IMR-90 (cell line): ENCODE measurements at regions not wholly inside any gene's neighbourhood (a gene's known extent, or its start where the extent isn't known, plus 50 kb on each side); places are given as distances from the start of the nearest gene placed in this dataset.

ENCODE experiments used
- ATAC-seq: fragments of 200-7000 bp; cut with Tn5 transposase; 2 replicates; pipeline ENCODE4 v1.9.1; 2020; ENCODE audit warnings: low read depth, mild to moderate bottlenecking, moderate library complexity
- BruUV-seq: library from RNA; stranded (reverse); fragments of 400-500 nt; replicated peaks from 2 replicates; lab custom pipeline; 2021; lab: Mats Ljungman, UMichigan
- CTCF ChIA-PET: fragments of 300-600 bp; formaldehyde crosslinking; extraction: SDS; loops from one replicate; lab custom pipeline; 2021; ENCODE audit warnings: antibody characterized with exemption; lab: Yijun Ruan, JAX
- POLR2A ChIA-PET: fragments of 300-600 bp; sonication (Branson Sonifier 250); formaldehyde crosslinking; loops from one replicate; lab custom pipeline; 2022; ENCODE audit warnings: antibody characterized with exemption; ENCODE audit not compliant: unreplicated experiment; lab: Charles Lee
- DNase-seq: peaks from one replicate; pipeline ENCODE4 v3.0.0; 2013
- H2AFZ ChIP-seq: replicated peaks from 2 replicates; pipeline ENCODE3; 2013; ENCODE audit warnings: low read length, mild to moderate bottlenecking; ENCODE audit not compliant: poor library complexity
- H2AK5ac ChIP-seq: 2 replicates; pipeline ENCODE4 v1.6.1; 2013; ENCODE audit warnings: low read depth, low read length, inconsistent platforms
- H2AK9ac ChIP-seq: replicated peaks from 2 replicates; pipeline ENCODE3; 2013; ENCODE audit warnings: mild to moderate bottlenecking, low read depth, low read length, moderate library complexity; ENCODE audit not compliant: poor library complexity
- H2BK120ac ChIP-seq: 2 replicates; pipeline ENCODE4 v1.6.1; 2013; ENCODE audit warnings: low read depth, low read length, inconsistent platforms
- H2BK15ac ChIP-seq: 3 replicates; pipeline ENCODE4 v1.6.1; 2013; ENCODE audit warnings: low read depth, low read length, inconsistent platforms
- H2BK20ac ChIP-seq: 2 replicates; pipeline ENCODE4 v1.6.1; 2013; ENCODE audit warnings: low read depth, mild to moderate bottlenecking, inconsistent platforms, low read length, moderate library complexity
- H2BK5ac ChIP-seq: 2 replicates; pipeline ENCODE4 v1.6.1; 2013; ENCODE audit warnings: mild to moderate bottlenecking, low read depth, low read length, inconsistent platforms; ENCODE audit not compliant: poor library complexity, severe bottlenecking
- H3K14ac ChIP-seq: replicated peaks from 2 replicates; pipeline ENCODE4 v1.6.1; 2013; ENCODE audit warnings: low read depth, low read length, inconsistent platforms
- H3K18ac ChIP-seq: 2 replicates; pipeline ENCODE4 v1.6.1; 2013; ENCODE audit warnings: low read depth, low read length, control low read depth
- H3K23ac ChIP-seq: 2 replicates; pipeline ENCODE4 v1.6.1; 2013; ENCODE audit warnings: low read depth, low read length, inconsistent platforms
- H3K27ac ChIP-seq: 2 replicates; pipeline ENCODE4 v1.5.1; 2013; ENCODE audit warnings: mild to moderate bottlenecking, control low read depth, low read length; ENCODE audit not compliant: insufficient read depth
- H3K27me3 ChIP-seq: 2 replicates; pipeline ENCODE4 v1.6.1; 2013; ENCODE audit warnings: low read length; ENCODE audit not compliant: control insufficient read depth, insufficient read depth
- H3K36me3 ChIP-seq: 2 replicates; pipeline ENCODE4 v1.6.1; 2013; ENCODE audit warnings: low read length, mixed read lengths; ENCODE audit not compliant: control insufficient read depth, insufficient read depth
- H3K4ac ChIP-seq: 2 replicates; pipeline ENCODE4 v1.6.1; 2013; ENCODE audit warnings: low read depth, low read length, inconsistent platforms
- H3K4me1 ChIP-seq: 2 replicates; pipeline ENCODE4 v1.6.1; 2013; ENCODE audit warnings: low read length, mixed read lengths; ENCODE audit not compliant: control insufficient read depth, insufficient read depth
- H3K4me2 ChIP-seq: 2 replicates; pipeline ENCODE4 v1.6.1; 2013; ENCODE audit warnings: low read depth, mild to moderate bottlenecking, control low read depth, low read length, moderate library complexity
- H3K4me3 ChIP-seq: 2 replicates; pipeline ENCODE4 v1.5.1; 2013; ENCODE audit warnings: low read depth, mild to moderate bottlenecking, control low read depth, low read length, moderate library complexity; ENCODE audit not compliant: insufficient read depth
- H3K56ac ChIP-seq: 2 replicates; pipeline ENCODE4 v1.6.1; 2013; ENCODE audit warnings: low read length, inconsistent platforms; ENCODE audit not compliant: insufficient read depth; ENCODE audit errors: extremely low read depth
- H3K79me1 ChIP-seq, 2 experiments: 2 replicates each; pipeline ENCODE4 v1.6.1; 2013; ENCODE audit warnings: low read length in 2 of 2, inconsistent platforms in 1 of 2, low read depth in 1 of 2
- H3K9ac ChIP-seq: 2 replicates; pipeline ENCODE4 v1.6.1; 2013; ENCODE audit warnings: low read depth, low read length, control low read depth
- H3K9me1 ChIP-seq: 2 replicates; pipeline ENCODE4 v1.6.1; 2013; ENCODE audit warnings: low read length, inconsistent platforms; ENCODE audit not compliant: insufficient read depth
- H3K9me3 ChIP-seq: 2 replicates; pipeline ENCODE4 v1.6.1; 2013; ENCODE audit warnings: low read length; ENCODE audit not compliant: control insufficient read depth, insufficient read depth
- H4K20me1 ChIP-seq: 2 replicates; pipeline ENCODE4 v1.6.1; 2013; ENCODE audit warnings: low read length, inconsistent platforms; ENCODE audit not compliant: insufficient read depth
- H4K5ac ChIP-seq: 2 replicates; pipeline ENCODE4 v1.6.1; 2013; ENCODE audit warnings: mild to moderate bottlenecking, low read depth, low read length, control low read depth
- H4K8ac ChIP-seq, 2 experiments: 2 replicates each; pipeline ENCODE4 v1.6.1; 2013; ENCODE audit warnings: low read depth in 2 of 2, low read length in 2 of 2, control low read depth in 1 of 2, inconsistent platforms in 1 of 2
- H4K91ac ChIP-seq: 2 replicates; pipeline ENCODE4 v1.6.1; 2013; ENCODE audit warnings: low read depth, low read length, inconsistent platforms; ENCODE audit not compliant: insufficient read depth
- BHLHE40 ChIP-seq: fragments of 150-350 bp; IDR thresholded peaks from 2 replicates; pipeline ENCODE4 v1.6.1; 2016; ENCODE audit warnings: mild to moderate bottlenecking, low read depth, low read length
- CEBPB ChIP-seq: IDR thresholded peaks from 2 replicates; pipeline ENCODE4 v1.6.1; 2012; ENCODE audit warnings: low read depth, low read length, improper control_type of control experiment
- CHD1 ChIP-seq: IDR thresholded peaks from 2 replicates; pipeline ENCODE4 v1.6.1; 2012; ENCODE audit warnings: low read depth, low read length, improper control_type of control experiment
- FOS ChIP-seq: fragments of 150-350 bp; IDR thresholded peaks from 2 replicates; pipeline ENCODE4 v1.6.1; 2016; ENCODE audit warnings: low read depth, low read length
- MAZ ChIP-seq: IDR thresholded peaks from 2 replicates; pipeline ENCODE4 v1.6.1; 2012; ENCODE audit warnings: low read depth, mild to moderate bottlenecking, low read length, improper control_type of control experiment, moderate library complexity, borderline replicate concordance
- NFE2L2 ChIP-seq: fragments of 150-350 bp; IDR thresholded peaks from 2 replicates; pipeline ENCODE4 v1.6.1; 2016; ENCODE audit warnings: low read depth, mild to moderate bottlenecking, low read length
- RAD21 ChIP-seq: IDR thresholded peaks from 2 replicates; pipeline ENCODE4 v1.6.1; 2012; ENCODE audit warnings: low read length, improper control_type of control experiment
- RCOR1 ChIP-seq: IDR thresholded peaks from 2 replicates; pipeline ENCODE4 v1.6.1; 2012; ENCODE audit warnings: mild to moderate bottlenecking, low read length, improper control_type of control experiment; ENCODE audit not compliant: insufficient replicate concordance
- RFX5 ChIP-seq: IDR thresholded peaks from 2 replicates; pipeline ENCODE4 v1.8.0; 2012; ENCODE audit warnings: low read depth, mild to moderate bottlenecking, low read length, moderate library complexity
- SMC3 ChIP-seq: fragments of 150-350 bp; IDR thresholded peaks from 2 replicates; pipeline ENCODE4 v1.6.1; 2016; ENCODE audit warnings: low read depth, mild to moderate bottlenecking, antibody characterized with exemption, low read length, moderate library complexity
- WGBS, 2 experiments: methylation state at CpG; one replicate each; pipeline versions ENCODE4 v1.1.5 to v1.1.7; 2013; ENCODE audit warnings: missing lambda C conversion rate in 2 of 2; ENCODE audit not compliant: insufficient read length in 1 of 2; ENCODE audit errors: extremely low coverage in 2 of 2; 5-methylcytosine and 5-hydroxymethylcytosine counted together
- dilution Hi-C: fragments of 300-500 bp; cut with HindIII; formaldehyde crosslinking; loops from one replicate; pipeline ENCODE4 v1.14.3; 2018; ENCODE audit warnings: low sequenced_read_pairs; ENCODE audit not compliant: unreplicated experiment
- in situ Hi-C: fragments of 300-500 bp; cut with MboI; formaldehyde crosslinking; loops from 3 replicates; pipeline ENCODE4 v1.14.3; 2019; ENCODE audit warnings: low sequenced_read_pairs, inconsistent platforms, mixed read lengths
- intact Hi-C: fragments of 100-400 bp; cut with micrococcal nuclease; formaldehyde crosslinking; loops from 2 replicates; pipeline ENCODE4 v1.10.0; 2022
- TF ChIP-seq, protein P1 (sequence below): fragments of 150-350 bp; IDR thresholded peaks from 2 replicates; pipeline ENCODE4 v1.6.1; 2016; ENCODE audit warnings: low read depth, mild to moderate bottlenecking, low read length, moderate library complexity, borderline replicate concordance
- TF ChIP-seq, protein P2 (sequence below): fragments of 150-350 bp; IDR thresholded peaks from 2 replicates; pipeline ENCODE4 v1.6.1; 2017; ENCODE audit warnings: mild to moderate bottlenecking, antibody characterized with exemption, low read length, low read depth
- TF ChIP-seq, protein P3 (sequence below): conservative IDR thresholded peaks from 2 replicates; pipeline ENCODE4 v1.5.1; 2012; ENCODE audit warnings: mild to moderate bottlenecking, low read depth, low read length, improper control_type of control experiment

DNA sequence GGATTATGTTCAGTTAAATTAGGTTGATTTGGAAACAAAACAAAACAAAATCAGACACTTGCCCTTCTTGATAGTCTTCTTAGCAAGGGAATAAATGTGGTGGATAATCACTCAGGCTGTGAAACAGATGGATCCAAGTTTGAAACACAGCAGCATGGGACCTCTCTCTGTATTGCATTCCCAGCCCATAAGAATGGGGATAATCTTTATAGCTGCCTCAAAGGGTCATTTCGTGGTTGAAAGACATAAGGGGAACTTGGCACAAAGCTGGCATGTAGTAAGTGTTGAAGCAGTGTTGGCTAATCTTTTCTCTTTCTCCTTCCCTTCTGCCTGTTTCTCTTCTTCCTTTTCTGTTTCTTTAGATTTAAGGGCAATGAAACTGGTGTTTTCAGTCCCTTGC is 333.9 kb upstream of the TLE4 start:
- H4K8ac ChIP-seq = no peak overlapping the region
- no peaks in the 10 kb centered on the region for H3K4me1 ChIP-seq
- H3K23ac ChIP-seq = no peak overlapping the region
- H3K4me3 ChIP-seq = no peak overlapping the region
- ATAC-seq (no peak), DNase-seq (peak; percentile 13)
- H3K27ac ChIP-seq = no peak overlapping the region
- no peak overlapping the region for H3K4me2 ChIP-seq
- H3K18ac ChIP-seq = no peak overlapping the region
- in situ Hi-C loops (no loop called here), intact Hi-C loops (no loop called here), dilution Hi-C loops (no loop called here)
- no peak overlapping the region for H3K14ac ChIP-seq
- BruUV-seq = no TSS peak
- no peaks in the 10 kb centered on the region for H3K36me3 ChIP-seq
- H2AK9ac ChIP-seq = no peak overlapping the region
- H2BK15ac ChIP-seq = no peak overlapping the region
- TF ChIP-seq, protein P1, sequence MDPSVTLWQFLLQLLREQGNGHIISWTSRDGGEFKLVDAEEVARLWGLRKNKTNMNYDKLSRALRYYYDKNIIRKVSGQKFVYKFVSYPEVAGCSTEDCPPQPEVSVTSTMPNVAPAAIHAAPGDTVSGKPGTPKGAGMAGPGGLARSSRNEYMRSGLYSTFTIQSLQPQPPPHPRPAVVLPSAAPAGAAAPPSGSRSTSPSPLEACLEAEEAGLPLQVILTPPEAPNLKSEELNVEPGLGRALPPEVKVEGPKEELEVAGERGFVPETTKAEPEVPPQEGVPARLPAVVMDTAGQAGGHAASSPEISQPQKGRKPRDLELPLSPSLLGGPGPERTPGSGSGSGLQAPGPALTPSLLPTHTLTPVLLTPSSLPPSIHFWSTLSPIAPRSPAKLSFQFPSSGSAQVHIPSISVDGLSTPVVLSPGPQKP = no peak
- no peak for TF ChIP-seq MAZ
- TF ChIP-seq, protein P2, sequence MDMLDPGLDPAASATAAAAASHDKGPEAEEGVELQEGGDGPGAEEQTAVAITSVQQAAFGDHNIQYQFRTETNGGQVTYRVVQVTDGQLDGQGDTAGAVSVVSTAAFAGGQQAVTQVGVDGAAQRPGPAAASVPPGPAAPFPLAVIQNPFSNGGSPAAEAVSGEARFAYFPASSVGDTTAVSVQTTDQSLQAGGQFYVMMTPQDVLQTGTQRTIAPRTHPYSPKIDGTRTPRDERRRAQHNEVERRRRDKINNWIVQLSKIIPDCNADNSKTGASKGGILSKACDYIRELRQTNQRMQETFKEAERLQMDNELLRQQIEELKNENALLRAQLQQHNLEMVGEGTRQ = no peak
- TF ChIP-seq BHLHE40 = no peak
- TF ChIP-seq NFE2L2 = no peak
- TF ChIP-seq RCOR1 = no peak
- TF ChIP-seq RAD21 = no peak
- no peak for TF ChIP-seq CHD1
- TF ChIP-seq, protein P3, sequence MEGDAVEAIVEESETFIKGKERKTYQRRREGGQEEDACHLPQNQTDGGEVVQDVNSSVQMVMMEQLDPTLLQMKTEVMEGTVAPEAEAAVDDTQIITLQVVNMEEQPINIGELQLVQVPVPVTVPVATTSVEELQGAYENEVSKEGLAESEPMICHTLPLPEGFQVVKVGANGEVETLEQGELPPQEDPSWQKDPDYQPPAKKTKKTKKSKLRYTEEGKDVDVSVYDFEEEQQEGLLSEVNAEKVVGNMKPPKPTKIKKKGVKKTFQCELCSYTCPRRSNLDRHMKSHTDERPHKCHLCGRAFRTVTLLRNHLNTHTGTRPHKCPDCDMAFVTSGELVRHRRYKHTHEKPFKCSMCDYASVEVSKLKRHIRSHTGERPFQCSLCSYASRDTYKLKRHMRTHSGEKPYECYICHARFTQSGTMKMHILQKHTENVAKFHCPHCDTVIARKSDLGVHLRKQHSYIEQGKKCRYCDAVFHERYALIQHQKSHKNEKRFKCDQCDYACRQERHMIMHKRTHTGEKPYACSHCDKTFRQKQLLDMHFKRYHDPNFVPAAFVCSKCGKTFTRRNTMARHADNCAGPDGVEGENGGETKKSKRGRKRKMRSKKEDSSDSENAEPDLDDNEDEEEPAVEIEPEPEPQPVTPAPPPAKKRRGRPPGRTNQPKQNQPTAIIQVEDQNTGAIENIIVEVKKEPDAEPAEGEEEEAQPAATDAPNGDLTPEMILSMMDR = no peak
- TF ChIP-seq FOS = no peak
- TF ChIP-seq SMC3 = no peak
- TF ChIP-seq RFX5 = no peak
- TF ChIP-seq CEBPB = no peak
- no peak overlapping the region for H2BK120ac ChIP-seq
- H3K79me1 ChIP-seq = no peaks in the 10 kb centered on the region
- H2BK20ac ChIP-seq = no peak overlapping the region
- H3K9me3 ChIP-seq = no peaks in the 10 kb centered on the region
- H3K9ac ChIP-seq = no peak overlapping the region
- no peak overlapping the region for H2AFZ ChIP-seq
- H3K4ac ChIP-seq = no peak overlapping the region
- no peak overlapping the region for H2AK5ac ChIP-seq
- no peaks in the 10 kb centered on the region for H4K20me1 ChIP-seq
- no peak overlapping the region for H3K56ac ChIP-seq
- CTCF ChIA-PET = no interaction called here
- H3K27me3 ChIP-seq = no peaks in the 10 kb centered on the region
- WGBS, 2 experiments = no CpG with 5 or more reads among the region's 1 CpG
- POLR2A ChIA-PET = no interaction called here
- no peak overlapping the region for H2BK5ac ChIP-seq
- no peak overlapping the region for H4K91ac ChIP-seq
- no peak overlapping the region for H4K5ac ChIP-seq
- no peaks in the 10 kb centered on the region for H3K9me1 ChIP-seq
